ENCODE measurements at regions not wholly inside any gene's neighbourhood (a gene's known extent, or its start where the extent isn't known, plus 50 kb on each side); places are given as distances from the start of the nearest gene placed in this dataset.

GRCh38 chr6:165848086-165848426, 185.0 kb upstream of the PDE10A start:
- TF ChIP-seq, protein P1, sequence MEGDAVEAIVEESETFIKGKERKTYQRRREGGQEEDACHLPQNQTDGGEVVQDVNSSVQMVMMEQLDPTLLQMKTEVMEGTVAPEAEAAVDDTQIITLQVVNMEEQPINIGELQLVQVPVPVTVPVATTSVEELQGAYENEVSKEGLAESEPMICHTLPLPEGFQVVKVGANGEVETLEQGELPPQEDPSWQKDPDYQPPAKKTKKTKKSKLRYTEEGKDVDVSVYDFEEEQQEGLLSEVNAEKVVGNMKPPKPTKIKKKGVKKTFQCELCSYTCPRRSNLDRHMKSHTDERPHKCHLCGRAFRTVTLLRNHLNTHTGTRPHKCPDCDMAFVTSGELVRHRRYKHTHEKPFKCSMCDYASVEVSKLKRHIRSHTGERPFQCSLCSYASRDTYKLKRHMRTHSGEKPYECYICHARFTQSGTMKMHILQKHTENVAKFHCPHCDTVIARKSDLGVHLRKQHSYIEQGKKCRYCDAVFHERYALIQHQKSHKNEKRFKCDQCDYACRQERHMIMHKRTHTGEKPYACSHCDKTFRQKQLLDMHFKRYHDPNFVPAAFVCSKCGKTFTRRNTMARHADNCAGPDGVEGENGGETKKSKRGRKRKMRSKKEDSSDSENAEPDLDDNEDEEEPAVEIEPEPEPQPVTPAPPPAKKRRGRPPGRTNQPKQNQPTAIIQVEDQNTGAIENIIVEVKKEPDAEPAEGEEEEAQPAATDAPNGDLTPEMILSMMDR (IDR thresholded peaks at IDR 0.05), result no peak
- no peak for TF ChIP-seq EZH2 (IDR thresholded peaks at IDR 0.05; ENCODE audit: borderline replicate concordance, insufficient read depth, low read depth, low read length, poor library complexity, severe bottlenecking)

All from B cell (primary cell).